Stimulated activated CD4-positive, alpha-beta T cell treated with anti-CD3 and anti-CD28 coated beads, Interleukin-2, amount 100 ng/mL, for 4 hours (primary cell): ENCODE measurements at regions not wholly inside any gene's neighbourhood (a gene's known extent, or its start where the extent isn't known, plus 50 kb on each side); places are given as distances from the start of the nearest gene placed in this dataset.
"Not testable (repeated sequence)": the region's sequence is repeated elsewhere in the genome, so short reads cannot be mapped to it uniquely, and the experiment has no call there.

Experiments
- DNase-seq: peaks from one replicate; pipeline ENCODE4 v3.0.0-alpha.2; 2020; ENCODE audit warnings: low read depth

DNA sequence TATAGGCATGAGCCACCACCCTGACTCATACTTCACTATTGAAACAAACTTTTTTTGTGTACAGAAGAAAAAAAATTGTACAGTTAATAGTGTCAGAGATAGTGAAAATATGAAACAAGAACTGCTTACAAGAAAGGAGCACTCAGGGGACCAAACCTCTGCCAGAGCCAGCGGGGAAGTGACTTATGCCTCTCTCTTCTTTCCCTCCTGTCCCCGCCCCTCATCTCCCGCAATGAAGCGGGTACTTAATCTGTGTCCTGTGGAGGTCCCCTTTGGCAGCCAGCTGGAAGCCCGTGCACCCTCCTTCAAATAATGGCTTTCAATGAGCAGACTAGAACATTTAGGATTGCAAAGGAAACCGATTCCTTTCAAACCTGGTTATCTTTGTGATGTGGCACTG is 51.5 kb downstream of the PPIAL4A start:
- not testable (repeated sequence) for DNase-seq

GRCh38 chr1:120941836-120942217 is 52.3 kb downstream of the PPIAL4A start:
- DNase-seq, result not testable (repeated sequence)

GRCh38 chr1:120942218-120942944 is 52.8 kb downstream of the PPIAL4A start:
- peak; percentile 58 for DNase-seq

GRCh38 chr1:120942945-120943319 is 53.4 kb downstream of the PPIAL4A start:
- not testable (repeated sequence) for DNase-seq

GRCh38 chr1:120944691-120945090 is 55.1 kb downstream of the PPIAL4A start:
- DNase-seq, result not testable (repeated sequence)

- not testable (repeated sequence) for DNase-seq
Observed at GRCh38 chr1:120945122-120945521, 55.6 kb downstream of the PPIAL4A start.

DNA sequence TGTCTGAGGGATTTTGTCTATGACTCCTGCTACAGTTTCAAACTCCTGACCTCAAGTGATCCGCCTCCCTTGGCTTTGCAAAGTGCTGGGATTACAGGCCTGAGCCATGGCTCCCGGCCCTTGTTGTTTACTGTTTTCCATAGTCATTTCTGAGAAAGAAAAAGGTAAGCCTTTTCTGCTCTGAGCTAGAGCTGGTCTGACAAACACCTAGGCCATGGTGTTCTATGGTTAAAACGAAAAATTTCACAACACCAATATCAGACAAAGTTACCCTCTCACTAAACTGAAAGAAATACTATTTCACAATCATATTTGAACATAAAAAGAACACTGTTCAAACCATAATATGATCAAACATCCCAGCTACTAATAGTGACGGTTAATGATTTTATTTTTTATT is 57.5 kb downstream of the PPIAL4A start:
- DNase-seq, result not testable (repeated sequence)

GRCh38 chr1:120949724-120950123 is 60.2 kb downstream of the PPIAL4A start:
- DNase-seq, result not testable (repeated sequence)

DNA sequence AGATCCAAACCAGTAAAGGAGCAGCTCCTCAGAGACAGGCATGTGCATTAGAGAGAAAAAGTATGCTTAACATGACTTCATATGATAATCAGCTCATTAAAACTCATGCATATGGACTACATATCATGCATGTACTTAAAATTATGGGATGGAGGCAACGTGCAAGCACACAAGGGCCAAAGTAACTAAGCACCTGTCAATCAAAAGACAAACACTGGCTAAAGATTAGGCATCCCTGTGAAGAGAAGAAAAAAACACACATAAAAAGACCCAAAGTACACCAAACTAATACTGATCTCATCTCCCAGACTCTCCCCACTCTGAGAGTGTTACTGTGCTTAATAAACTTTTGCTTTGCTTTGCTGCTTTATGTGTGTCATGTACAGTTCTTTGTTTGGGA is 61.1 kb downstream of the PPIAL4A start:
- not testable (repeated sequence) for DNase-seq

DNA sequence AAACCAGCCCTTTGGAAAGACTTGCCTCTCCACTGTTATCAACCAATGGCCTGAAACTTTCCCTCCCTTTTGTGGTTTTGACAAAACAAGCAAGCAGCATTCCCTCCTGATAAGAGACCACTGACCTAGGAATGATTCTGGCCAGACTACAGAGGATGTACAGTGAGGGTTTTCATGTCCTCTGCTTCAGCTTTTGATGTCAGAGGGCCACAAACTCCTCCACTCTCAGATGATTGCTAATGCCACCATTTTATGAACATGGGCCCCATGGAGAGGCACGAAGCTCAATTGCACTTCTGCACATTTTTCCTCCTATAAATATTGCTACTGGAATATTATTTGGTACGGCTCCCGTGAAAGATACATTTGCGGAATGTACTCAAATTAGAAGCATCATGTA is 61.5 kb downstream of the PPIAL4A start:
- not testable (repeated sequence) for DNase-seq

DNA sequence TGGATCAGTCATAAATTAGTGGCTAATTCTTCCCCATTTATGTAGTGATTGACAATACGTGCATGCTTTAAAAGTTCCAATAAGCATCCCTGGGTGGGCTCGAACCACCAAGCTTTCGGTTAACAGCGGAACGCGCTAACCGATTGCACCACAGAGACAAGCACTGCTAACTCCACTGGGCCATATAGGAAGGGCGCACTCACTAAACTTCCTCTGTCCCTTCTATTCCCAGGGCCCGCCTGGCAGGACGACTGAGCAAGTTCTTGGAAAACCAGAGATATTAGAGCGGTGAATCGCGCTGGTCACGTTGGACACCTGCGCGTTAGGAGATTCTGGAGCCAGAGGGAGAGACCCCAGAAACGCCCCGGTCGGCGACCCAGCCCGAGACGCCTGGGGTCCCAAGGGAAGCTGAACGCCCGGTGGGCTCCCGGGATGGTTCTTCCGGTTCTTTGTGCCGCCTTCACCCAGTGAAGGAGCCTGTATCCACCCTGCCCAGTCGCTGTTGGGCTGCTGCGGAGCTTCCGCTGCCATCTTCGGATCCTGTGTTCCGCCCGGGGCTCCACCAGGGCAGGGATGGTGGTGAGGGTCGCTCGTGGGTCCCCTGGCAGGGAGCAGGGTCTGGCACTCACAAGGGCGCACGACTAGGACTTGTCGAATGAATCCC is 62.8 kb downstream of the PPIAL4A start:
- not testable (repeated sequence) for DNase-seq

GRCh38 chr1:120952871-120953265 is 63.3 kb downstream of the PPIAL4A start:
- DNase-seq, result not testable (repeated sequence)

GRCh38 chr1:120954736-120955135 is 65.2 kb downstream of the PPIAL4A start:
- no peak for DNase-seq

- DNase-seq, result not testable (repeated sequence)
Observed at GRCh38 chr1:120955961-120956360, 66.4 kb downstream of the PPIAL4A start.

- DNase-seq, result not testable (repeated sequence)
Observed at GRCh38 chr1:120966018-120966417, 76.4 kb downstream of the PPIAL4A start.

- DNase-seq, result not testable (repeated sequence)
Observed at GRCh38 chr1:120972863-120973262, 83.3 kb downstream of the PPIAL4A start.

- not testable (repeated sequence) for DNase-seq
Observed at GRCh38 chr1:120973836-120974235, 84.3 kb downstream of the PPIAL4A start.

DNA sequence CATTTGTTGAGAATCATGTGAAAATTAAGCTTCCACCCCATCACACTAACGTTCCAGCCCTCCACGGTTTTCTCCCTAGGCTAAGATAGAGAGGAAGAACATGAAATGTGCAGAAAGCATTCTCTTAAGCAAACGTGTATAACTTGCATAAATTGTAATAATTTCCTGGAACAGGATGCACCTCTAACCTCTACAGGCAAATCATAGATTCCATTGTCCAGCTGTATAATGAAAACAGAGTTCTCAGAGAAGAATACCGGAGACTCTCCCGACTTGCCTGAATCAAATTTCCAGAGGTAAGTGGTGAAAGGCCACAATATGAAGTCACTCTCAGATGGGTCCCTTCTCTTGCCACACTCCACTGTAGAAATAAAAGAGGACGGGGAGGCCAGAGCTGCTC is 87.7 kb downstream of the PPIAL4A start:
- DNase-seq, result not testable (repeated sequence)

DNA sequence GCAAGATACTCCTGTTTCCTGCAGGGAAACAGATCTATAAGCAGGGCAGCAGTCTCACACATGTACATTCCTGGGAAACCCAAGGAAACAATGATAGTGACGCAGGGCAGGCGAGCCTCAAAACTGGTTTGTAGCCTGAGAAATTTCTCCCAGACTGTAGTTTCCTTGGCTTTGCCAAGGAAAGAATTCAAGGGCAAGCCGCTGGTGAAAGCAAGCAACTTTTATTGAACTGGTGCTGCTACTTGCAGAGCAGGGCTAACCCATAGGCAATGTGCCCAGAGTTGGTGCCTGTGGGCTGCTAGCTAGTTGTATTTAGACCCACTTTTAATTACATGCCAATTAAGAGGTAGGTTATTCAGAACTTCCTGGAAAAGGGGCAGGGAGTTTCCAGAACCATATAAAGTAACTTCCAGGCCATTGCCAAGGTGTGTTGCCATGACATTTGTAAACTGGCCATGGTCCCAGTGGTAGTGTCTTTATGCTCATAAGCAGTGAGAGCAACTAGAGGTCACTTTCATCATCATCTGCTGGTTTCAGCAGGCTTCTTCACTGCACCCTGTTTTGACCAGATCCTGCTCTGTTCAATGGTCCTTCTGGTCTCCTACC is 92.0 kb downstream of the PPIAL4A start:
- DNase-seq, result not testable (repeated sequence)

DNA sequence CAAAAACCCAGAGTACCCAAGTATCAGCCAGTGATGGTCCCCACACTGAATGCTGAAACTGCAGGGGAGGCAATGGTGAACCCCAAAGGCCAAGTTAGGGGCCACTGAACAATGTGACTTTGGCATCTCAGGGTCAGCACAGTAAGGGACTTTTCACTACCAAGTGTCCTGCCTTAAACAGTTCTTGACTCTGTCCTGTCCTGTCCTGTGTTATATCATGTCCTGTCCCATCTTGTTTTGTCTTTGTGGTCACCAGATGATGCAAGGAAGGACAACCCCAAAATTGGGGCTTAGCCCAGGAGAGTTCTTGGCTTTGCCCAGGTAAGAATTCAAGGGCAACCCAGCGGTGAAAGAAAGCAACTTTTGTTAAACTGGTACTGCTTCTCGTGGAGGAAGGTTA is 105.0 kb downstream of the PPIAL4A start:
- not testable (repeated sequence) for DNase-seq

GRCh38 chr1:120995025-120995424 is 105.5 kb downstream of the PPIAL4A start:
- DNase-seq, result not testable (repeated sequence)

GRCh38 chr1:121001090-121001726 is 111.6 kb downstream of the PPIAL4A start:
- DNase-seq, result not testable (repeated sequence)

DNA sequence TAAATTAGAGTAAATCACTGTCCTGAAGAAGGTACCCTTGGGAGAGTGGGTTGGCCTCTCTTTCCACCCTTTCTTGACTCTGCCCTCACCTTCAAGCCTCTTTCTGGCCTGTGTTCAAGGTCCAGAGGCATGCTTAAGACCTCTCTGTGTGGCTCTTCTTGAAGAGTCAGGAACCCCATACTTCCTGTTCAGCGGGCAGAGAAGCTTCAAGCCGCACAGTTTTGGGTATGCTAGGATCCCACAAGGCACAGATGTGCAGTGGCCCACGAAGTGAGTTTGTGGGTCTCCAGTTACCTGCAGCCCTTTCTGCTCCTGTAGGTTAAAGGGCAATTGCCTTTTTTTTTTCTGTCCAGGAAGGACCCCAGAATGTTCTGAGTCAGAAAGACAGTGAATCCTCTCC is 113.7 kb downstream of the PPIAL4A start:
- not testable (repeated sequence) for DNase-seq
